ENCODE measurements at regions not wholly inside any gene's neighbourhood (a gene's known extent, or its start where the extent isn't known, plus 50 kb on each side); places are given as distances from the start of the nearest gene placed in this dataset.

DNA sequence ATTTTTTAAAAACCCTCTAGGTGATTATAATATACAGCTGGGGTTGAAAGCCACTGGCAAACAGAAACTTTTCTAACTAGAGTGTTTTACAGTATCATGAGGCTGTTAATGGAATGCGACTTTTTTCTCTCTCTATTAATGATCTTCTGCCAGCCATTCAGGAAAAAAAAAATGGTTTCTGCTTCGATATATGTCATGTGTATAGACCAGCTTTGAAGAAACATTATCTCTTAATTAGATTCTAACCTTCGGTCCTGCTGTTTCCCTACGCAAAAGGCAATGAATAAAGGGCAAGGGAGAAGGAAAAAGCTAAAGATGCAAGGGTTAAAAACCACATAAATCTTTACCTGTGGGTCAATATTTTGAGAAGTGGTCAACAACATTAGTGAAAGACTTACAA is 1662.1 kb upstream of the TENM3 start:
- CTCF ChIA-PET (ENCODE audit: low intra/inter-chr PET ratio, low total read pairs): no interaction called here
- FAIRE-seq (no peak), DNase-seq (ENCODE audit: low spot score) (no peak), ATAC-seq (no peak)
- POLR2A ChIA-PET: no interaction called here
- BruUV-seq (replicated peaks): no TSS peak
- WGBS (ENCODE audit: low lambda C conversion rate): 13% methylated on average over 4 of the region's 4 CpGs
- Histone ChIP-seq H3K4me2 (ENCODE audit: low read depth, low read length) (no peak overlapping the region), H3K27me3 (ENCODE audit: control insufficient read depth in 1 of 2, insufficient read depth in 2 of 2, low read length in 2 of 2) (no peaks in the 10 kb centered on the region), H2AFZ (ENCODE audit: low read length) (no peak overlapping the region), H3K4me3 (replicated peaks in 1 of 3; ENCODE audit: insufficient read depth in 1 of 3, low read depth in 2 of 3, low read length in 3 of 3) (no peak overlapping the region), H3K79me2 (ENCODE audit: insufficient read depth, low read length) (no peaks in the 10 kb centered on the region), H3K27ac (ENCODE audit: extremely low read length, insufficient read depth, low read length) (no peak overlapping the region), H3K9ac (ENCODE audit: insufficient read depth, low read depth, low read length) (no peak overlapping the region), H3K4me1 (ENCODE audit: insufficient read depth, low read length) (no peaks in the 10 kb centered on the region), H4K20me1 (ENCODE audit: insufficient read depth, low read length) (no peaks in the 10 kb centered on the region), H3K9me3 (ENCODE audit: low read length) (no peaks in the 10 kb centered on the region), H3K36me3 (replicated peaks in 1 of 2; ENCODE audit: control insufficient read depth in 1 of 2, insufficient read depth in 2 of 2, low read length in 2 of 2) (no peaks in the 10 kb centered on the region)
- in situ Hi-C loops (cut with HindIII; ENCODE audit: extremely low pct_ligation_motif_present, low pct_unique_long_range_greater_than_20kb): no loop called here
- TF ChIP-seq MEIS2 (CRISPR knock-in tag; IDR thresholded peaks at IDR 0.05): no peak
- TF ChIP-seq ZFY (CRISPR knock-in tag; IDR thresholded peaks at IDR 0.05): no peak
- TF ChIP-seq SRSF4 (IDR thresholded peaks at IDR 0.05; ENCODE audit: low read depth, low read length, poor library complexity, severe bottlenecking): no peak
- TF ChIP-seq HOXA3 (CRISPR knock-in tag; IDR thresholded peaks at IDR 0.05): no peak
- TF ChIP-seq ZNF883 (CRISPR knock-in tag; IDR thresholded peaks at IDR 0.05; ENCODE audit: not compliant biosample characterization): no peak
- no peak for TF ChIP-seq TBX3 (IDR thresholded peaks at IDR 0.05; ENCODE audit: borderline replicate concordance)
- TF ChIP-seq HMGXB3 (CRISPR knock-in tag; IDR thresholded peaks at IDR 0.05; ENCODE audit: borderline replicate concordance): no peak
- TF ChIP-seq ZNF639 (CRISPR knock-in tag; conservative IDR thresholded peaks at IDR 0.05): no peak
- TF ChIP-seq ZNF598 (CRISPR knock-in tag; IDR thresholded peaks at IDR 0.05; ENCODE audit: borderline replicate concordance): no peak
- TF ChIP-seq CEBPB (IDR thresholded peaks at IDR 0.05; ENCODE audit: borderline replicate concordance, low read depth, low read length): no peak
- no peak for TF ChIP-seq MYC (CRISPR knock-in tag; IDR thresholded peaks at IDR 0.05; ENCODE audit: borderline replicate concordance)
- TF ChIP-seq ZSCAN29 (CRISPR knock-in tag; conservative IDR thresholded peaks at IDR 0.05): no peak
- no peak for TF ChIP-seq PRMT3 (CRISPR knock-in tag; IDR thresholded peaks at IDR 0.05; ENCODE audit: borderline replicate concordance, low read depth)
- TF ChIP-seq ZNF282 (IDR thresholded peaks at IDR 0.05; ENCODE audit: partially characterized antibody): no peak
- no peak for TF ChIP-seq ZNF549 (CRISPR knock-in tag; IDR thresholded peaks at IDR 0.05)
- TF ChIP-seq BCL3 (CRISPR knock-in tag; IDR thresholded peaks at IDR 0.05): no peak
- intact Hi-C loops (cut with micrococcal nuclease; ENCODE audit: unreplicated experiment): no loop called here

All from HepG2 (cell line).